Hematopoietic multipotent progenitor cell treated with erythropoietin and hydrocortisone succinate and interleukin-3 and kit ligand, for 8 days (in vitro differentiated cells): ENCODE measurements at regions not wholly inside any gene's neighbourhood (a gene's known extent, or its start where the extent isn't known, plus 50 kb on each side); places are given as distances from the start of the nearest gene placed in this dataset.
"Not testable (repeated sequence)": the region's sequence is repeated elsewhere in the genome, so short reads cannot be mapped to it uniquely, and the experiment has no call there.

ENCODE experiments used
- DNase-seq: peaks from one replicate; pipeline ENCODE4 v3.0.0-alpha.2; 2015

DNA sequence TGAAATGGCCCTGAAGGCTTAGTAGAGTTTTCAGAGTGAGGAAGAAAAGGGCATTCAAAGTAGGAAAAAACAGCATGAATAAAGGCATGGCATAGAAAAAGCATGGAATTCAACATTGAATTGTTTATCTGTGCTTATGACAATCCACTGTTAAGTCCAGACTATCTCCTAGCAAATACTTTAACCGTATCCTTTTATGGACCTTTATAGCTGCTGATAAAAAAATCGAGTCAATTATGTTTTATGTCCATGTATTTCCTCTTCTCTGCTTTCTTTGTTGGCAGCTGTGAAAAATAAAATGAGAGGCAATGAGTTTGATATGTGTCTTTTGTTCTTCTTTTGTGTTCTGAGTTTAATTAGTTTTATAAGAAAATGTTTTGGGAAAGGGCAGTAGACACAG lies 70.4 kb downstream of the TDRD15 start:
- no peak for DNase-seq

DNA sequence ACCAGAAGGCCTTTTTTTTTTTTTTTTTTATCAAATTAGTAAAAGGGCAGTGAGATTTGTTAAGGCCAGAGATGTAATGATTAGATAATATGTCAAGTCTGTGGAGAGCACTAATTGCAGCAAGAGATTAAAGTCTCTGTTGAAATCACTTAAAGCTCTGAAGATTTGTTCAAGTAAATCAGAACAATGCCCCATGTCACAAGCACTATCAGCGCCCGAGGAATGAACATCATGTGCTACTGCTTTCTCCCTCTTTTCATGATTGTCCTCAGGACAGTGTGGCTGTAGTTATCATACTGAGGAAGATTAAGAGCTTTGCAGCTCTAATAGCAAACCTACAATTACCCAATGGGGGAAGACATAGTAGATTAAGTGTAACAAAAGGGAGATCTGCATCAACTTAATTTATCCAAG lies 71.1 kb downstream of the TDRD15 start:
- DNase-seq: no peak

DNA sequence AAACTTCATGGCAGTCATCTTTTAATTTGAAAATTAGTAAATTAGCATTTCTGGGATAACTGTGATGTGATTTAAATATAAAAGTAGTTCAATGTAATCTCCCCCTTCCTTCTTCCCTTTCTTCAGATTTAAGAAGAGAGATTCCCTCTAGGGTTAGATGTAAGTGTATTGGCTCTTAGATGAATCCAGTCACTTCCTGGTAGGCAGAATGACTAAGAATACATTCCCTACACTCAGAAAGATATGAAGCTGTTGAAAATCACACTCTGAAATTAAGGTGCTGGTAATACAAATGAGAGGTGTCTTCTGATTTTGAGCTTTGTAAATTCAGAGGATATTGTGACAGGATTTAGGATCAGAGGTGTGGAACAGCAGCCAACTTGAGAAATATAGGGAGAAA lies 71.6 kb downstream of the TDRD15 start:
- no peak for DNase-seq

GRCh38 chr2:21198637-21199036 lies 74.9 kb downstream of the TDRD15 start:
- DNase-seq: no peak

- DNase-seq: no peak
Observed at GRCh38 chr2:21203976-21204375, 80.2 kb downstream of the TDRD15 start.

GRCh38 chr2:21214085-21214484 lies 90.3 kb downstream of the TDRD15 start:
- not testable (repeated sequence) for DNase-seq

- no peak for DNase-seq
Observed at GRCh38 chr2:21217442-21217841, 93.7 kb downstream of the TDRD15 start.

DNA sequence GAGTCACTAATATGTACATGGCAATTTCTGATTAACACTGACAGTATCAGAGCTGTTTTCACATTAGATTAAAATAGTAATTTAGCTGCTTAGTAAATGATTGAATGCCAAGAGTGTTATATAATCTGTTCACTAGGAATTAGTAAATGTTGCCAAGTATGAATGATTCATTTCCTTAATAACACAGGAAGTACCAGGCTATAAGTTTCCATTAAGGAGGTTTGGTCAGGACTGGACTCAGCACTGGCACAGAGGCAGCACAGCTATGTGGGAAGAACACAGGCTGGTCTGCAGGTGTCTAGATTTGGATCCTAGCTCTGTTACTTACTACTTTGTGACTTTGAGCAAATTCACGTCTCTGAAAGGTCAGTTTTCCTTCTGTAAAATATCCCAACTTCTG lies 97.2 kb downstream of the TDRD15 start:
- no peak for DNase-seq

- DNase-seq: no peak
Observed at GRCh38 chr2:21223618-21224017, 99.8 kb downstream of the TDRD15 start.

DNA sequence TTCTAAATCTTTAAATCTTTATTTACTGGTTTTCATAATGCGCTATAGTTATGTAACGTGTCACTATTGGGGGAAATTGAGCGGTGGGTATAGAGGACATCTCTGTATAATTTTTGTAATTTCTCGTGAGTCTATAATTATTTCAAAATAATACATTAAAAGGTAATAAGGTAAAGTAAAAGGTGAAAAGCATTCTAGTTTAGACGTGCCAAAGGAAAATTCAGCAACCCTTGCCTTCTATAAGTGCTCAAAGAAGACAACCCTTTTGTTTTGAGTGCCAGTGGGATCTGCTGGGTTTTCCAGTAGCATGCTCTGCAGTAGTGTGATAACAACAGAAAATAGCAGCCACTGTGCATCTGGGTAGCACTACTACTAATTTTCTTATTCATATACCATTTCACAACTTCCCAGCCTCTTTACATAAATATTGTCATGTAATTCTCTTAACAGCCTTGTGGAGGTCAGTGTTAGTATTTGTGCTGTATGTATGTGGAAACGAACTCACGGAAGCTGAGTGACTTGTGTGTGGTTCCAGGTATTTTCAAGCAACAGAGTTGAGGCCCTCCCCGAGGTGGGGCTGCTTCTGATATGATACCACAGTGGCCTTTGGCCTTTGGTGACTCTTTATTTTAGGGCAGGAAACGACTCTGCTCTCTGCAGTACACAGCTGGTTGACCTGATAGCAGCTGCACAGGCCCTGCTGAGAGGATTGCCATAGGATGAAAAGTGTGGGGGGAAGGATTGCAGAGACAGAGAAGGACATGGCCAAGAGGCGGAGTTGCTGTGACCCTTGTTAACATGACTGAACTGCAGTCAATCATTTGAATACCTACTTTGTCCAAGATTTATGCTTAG lies 104.5 kb downstream of the TDRD15 start:
- peak; percentile 85 for DNase-seq

DNA sequence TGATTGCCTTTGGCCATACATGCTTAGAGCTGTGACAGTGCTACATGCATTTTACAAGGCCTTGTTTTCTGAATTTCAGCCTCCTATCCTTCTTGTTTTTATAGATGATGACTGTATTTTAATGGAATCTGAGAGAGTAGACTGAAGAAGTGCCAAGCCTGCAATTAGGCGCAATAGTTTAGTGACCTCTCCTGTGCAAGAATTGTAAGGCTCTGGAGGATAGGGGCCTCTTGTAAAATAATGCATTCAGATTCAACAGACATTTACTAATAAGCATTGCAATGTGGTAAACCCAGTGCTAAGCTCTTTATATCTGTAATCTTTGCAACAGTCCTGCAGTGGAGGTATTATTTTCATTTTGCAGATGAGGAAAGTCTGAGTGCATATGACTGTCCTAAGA lies 105.5 kb downstream of the TDRD15 start:
- no peak for DNase-seq

DNA sequence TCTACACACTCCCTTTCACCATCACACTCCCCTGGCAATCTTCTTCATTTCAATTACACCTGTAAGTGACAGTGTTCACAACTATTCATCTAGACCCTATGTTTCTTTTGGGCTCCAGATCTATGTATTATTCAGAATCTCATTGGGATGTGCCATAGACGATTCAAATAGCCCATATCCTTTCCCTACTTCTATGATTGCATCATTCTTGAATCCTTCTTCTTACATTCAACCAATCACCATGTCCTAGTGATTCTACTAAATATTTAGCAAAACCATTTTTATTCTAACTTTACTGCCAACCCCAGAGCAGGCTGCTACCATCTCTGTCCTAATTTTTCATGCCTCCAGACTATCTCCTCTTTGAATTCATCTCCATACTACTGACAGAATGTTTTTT lies 106.4 kb downstream of the TDRD15 start:
- DNase-seq: no peak

DNA sequence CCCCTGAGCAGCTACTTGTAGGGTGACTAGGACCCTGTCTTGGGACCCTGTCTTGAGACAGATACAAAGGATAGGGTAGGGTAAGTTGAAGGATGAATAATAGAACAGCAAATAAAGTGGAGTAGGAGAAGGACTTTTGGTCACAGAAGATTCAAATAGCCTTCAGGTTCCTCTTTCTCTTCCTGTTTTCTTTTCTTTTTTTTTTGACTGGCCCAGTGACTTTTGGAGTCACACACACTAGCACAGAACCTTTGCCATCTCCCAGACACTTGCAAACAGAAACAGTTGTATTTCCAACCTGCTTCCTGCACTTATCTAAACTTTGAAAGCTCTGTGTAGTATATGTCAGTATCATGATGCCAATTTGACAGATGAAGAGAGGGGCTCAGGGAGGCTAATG lies 108.2 kb downstream of the TDRD15 start:
- no peak for DNase-seq

GRCh38 chr2:21233194-21233593 lies 109.4 kb downstream of the TDRD15 start:
- DNase-seq: no peak

DNA sequence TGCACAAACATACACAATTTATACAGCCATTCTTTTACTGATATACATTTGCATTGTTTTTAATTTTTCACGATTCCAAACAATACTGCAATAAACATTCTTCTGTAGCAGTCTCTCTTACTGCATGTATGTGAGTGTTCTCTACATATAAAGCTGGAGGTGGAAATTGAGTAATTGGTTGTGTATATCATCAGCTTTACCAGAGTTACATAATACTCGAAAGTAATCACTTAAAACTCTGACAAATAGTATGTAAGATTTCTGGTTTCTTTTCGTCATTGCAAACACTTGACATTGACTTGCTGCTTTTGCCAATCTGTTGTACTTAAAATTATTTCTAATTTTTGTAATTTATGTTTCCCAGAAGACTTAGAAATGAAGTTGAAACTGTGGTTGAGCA lies 110.2 kb downstream of the TDRD15 start:
- no peak for DNase-seq

- no peak for DNase-seq
Observed at GRCh38 chr2:21234464-21235120, 110.8 kb downstream of the TDRD15 start.

GRCh38 chr2:21239749-21240148 lies 116.0 kb downstream of the TDRD15 start:
- DNase-seq: not testable (repeated sequence)

- DNase-seq: no peak
Observed at GRCh38 chr2:21244161-21244560, 120.4 kb downstream of the TDRD15 start.

GRCh38 chr2:21245565-21245964 lies 121.8 kb downstream of the TDRD15 start:
- DNase-seq: peak; percentile 19

DNA sequence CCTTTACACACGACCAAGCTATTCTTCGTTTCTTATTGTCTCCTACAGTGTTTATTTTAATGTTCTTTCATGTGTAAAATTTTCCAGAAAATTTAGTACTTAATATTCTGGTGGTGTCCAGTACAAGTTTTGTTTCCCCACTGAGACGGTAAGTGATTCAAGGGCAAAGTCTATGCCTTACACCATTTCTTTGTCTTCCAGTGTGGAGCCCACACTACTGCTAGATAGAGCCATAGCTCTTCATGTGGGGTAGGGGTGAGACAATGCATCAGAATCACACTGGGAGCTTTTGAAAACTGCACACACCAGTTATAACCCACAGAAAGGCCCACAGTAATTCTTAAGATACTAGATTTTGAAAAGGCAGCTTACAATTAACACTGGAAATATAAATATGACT lies 125.6 kb downstream of the TDRD15 start:
- DNase-seq: no peak

GRCh38 chr2:21250673-21251072 lies 126.9 kb downstream of the TDRD15 start:
- no peak for DNase-seq

DNA sequence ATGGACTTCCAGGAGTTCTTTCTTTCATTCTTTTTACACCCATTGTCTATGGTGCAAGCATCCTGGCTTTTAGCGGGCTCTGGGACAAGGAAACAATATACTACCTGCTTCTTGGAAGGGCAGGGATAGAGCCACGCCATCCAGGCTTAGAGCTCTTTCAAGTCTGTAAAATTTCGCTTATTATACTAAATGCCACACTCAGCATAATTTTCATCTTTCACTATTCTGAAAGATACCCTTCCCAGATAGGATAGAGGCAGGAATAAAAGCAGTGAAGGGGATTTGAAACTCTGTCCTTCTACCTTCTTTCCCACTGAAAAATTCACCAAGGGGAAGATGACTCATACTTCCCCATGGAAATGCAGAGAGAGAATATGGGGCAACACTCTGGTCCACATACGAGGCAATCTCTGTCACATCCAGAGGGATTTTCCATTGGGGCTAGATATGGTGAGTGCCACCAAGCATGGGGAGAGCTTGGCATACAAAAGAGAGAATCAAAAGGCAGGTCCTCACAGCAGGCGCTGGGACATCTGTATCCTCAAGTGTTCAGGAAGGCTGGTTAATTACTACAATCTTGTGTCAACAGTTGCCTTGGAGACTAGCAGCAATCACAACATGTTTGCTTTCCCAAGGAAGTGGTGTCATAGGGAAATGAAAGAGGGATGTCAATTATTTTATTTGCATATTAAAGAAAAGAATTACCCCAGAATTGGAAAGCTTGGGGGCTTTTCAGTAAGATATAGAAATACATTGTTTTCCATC lies 127.6 kb downstream of the TDRD15 start:
- no peak for DNase-seq

DNA sequence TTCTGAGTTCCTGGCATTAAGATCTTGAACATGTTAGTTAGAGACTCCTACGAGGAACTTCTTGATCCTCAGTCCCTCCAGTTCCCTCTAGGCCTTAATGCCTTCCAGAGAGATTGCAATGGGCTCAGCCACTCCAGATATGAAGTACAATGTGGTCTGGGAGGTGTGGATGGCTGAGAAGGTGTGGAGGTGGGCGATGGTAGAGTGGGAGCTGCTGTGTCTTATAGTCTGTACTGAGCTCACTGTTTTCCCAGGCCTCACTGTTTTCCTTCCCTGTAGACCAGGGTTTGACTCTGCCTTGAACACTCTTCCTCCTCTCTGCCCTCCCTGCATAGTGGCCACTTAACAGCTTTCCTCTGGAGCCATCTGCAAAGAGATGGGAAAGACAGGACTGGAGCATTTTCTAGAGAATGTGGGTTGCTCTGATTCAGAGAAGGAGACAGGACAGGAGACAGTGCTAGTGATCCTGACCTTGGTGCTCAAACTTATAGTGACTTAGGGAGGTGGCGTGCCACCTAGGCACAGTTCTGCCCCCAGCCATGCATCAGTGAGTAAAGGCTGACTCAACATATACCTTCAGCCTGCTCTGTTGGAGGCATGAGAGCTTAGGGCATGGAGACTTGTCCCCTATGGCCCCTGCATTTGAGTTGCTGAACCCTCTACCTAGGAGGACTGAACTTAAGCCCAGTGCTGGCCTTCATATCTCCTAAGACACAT lies 129.7 kb downstream of the TDRD15 start:
- DNase-seq: no peak
